Hematopoietic multipotent progenitor cell treated with erythropoietin and hydrocortisone succinate and interleukin-3 and kit ligand, for 6 days (in vitro differentiated cells): ENCODE measurements at regions not wholly inside any gene's neighbourhood (a gene's known extent, or its start where the extent isn't known, plus 50 kb on each side); places are given as distances from the start of the nearest gene placed in this dataset.
A peak's percentile ranks its signal among the peaks of the same experiment; 100 is the strongest.
"Not testable (repeated sequence)": the region's sequence is repeated elsewhere in the genome, so short reads cannot be mapped to it uniquely, and the experiment has no call there.

Source experiments
- DNase-seq: peaks from one replicate; pipeline ENCODE4 v3.0.0-alpha.2; 2015

GRCh38 chr5:167849874-167850273 lies 441.6 kb upstream of the WWC1 start:
- DNase-seq, result no peak

GRCh38 chr5:167850911-167851310 lies 440.5 kb upstream of the WWC1 start:
- DNase-seq, result no peak

GRCh38 chr5:167851416-167851815 lies 440.0 kb upstream of the WWC1 start:
- no peak for DNase-seq

DNA sequence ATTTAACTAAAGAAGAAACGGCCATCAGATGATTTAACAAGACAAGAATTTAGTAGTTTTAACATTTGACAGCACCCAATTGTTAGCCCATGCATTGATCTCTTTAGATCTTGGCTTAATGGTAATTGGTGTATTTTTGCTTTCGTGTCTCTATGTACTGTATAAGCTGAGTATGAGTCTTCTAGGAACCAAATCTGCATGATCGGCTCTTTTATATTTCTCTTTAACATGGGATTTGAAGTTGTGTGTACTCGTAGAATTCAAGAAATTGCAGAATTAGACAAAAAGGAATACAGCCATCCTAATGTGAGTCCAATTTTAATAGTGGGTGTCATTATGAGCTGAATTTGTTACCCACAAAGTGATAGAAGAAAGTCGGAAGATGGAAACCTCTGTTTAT lies 438.9 kb upstream of the WWC1 start:
- DNase-seq, result no peak

DNA sequence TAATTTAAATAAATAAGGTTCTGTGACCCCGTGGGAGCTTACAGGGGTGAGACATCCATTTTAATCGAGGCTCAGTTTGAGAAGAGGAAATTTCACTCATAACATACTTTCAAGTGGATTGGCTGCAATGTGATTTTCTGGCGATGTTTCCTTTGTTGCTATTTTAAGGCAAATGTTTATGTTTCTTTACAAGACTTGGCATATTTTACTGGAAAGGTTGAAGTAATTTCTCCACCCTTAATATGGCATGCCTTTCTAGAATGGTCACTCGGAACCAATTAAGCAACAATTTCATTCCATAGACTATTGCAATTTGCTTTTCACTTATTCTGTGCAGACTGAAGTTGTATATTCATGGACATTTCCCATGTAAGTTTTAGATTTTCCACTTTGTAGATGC lies 438.0 kb upstream of the WWC1 start:
- no peak for DNase-seq

DNA sequence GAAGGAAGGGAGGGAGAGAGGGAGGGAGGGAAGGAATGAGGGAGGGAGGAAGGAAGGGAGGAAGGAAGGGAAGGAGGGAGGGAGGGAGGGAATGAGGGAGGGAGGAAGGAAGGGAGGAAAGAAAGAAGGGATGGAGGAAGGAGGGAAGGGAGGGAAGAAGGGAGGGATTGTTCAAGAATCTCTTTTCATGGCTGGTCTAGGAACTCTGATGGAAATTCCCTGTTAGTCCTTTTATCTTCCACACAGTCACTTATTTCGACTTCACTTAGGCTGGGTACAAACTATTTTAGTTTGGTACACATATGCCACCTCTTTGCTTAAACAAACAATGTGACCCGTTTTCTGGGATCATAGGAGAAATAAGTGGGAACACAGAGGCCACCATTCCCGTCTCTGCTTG lies 435.6 kb upstream of the WWC1 start:
- DNase-seq, result no peak

- no peak for DNase-seq
Observed at GRCh38 chr5:167857321-167857720, 434.1 kb upstream of the WWC1 start.

DNA sequence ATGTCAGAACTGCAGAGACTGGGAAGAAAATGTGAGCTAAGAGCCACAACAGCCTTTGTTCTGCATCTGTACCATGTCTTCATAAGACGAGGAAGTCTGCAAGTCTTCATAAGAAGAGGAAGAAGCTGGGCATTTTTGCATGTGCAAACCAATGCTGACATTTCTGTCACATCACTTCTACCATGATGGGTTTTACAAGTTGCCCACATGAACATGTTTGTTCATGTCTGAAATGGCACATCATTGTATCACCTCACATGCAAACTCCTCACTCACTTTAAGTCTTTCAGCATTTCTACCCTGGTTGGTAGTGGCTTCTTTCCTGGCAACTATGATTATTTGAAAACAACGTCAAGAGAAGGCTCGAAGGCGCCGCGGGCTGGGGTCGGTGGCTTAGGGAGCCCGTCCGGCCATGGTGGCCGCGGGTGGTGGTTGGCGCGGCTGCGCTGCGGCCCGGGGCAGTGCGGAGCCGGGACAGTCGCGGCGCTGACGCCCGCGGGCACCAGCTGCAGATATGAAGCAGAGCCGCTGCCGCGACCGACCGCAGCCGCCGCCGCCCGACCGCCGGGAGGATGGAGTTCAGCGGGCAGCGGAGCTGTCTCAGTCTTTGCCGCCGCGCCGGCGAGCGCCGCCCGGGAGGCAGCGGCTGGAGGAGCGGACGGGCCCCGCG lies 433.1 kb upstream of the WWC1 start:
- not testable (repeated sequence) for DNase-seq

DNA sequence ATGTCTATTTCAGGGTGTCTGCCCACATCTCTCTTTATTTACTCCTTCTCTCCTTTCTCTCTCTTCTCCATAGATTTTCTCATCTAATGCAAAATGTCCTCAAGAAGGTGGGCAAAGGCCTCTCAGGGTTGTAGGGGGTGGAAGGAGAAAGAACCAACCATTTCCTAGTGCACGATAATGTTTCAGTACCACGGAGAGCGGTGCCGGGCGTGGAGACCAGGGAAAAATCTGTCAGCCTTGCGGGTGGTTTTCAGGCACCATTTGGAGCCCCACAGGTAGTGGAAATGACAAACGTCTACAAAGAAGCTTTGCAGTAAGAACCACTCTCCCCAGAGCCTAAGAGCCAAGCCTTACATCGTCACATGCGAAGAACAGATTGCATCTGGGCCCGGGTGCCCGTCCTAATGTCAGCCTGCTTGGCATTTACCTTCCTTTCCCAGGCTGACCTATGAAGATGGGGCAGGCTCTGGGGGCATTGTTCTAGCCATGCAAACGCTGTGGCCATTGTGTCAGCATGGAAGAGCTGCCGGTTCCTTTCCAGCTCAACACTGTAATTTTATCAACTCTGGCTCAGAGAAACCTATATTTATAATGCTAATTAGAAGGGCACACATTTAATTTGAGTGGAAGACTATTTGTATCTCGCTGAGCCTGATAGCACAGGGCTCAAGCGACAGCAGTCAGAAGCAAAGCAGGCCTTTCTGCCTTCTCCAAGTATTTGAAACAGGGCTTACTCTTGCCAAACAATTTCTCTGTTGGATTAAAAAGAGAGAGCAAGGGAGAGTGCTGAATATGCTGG lies 430.1 kb upstream of the WWC1 start:
- DNase-seq, result peak; percentile 47

GRCh38 chr5:167861928-167862426 lies 429.5 kb upstream of the WWC1 start:
- no peak for DNase-seq

GRCh38 chr5:167863883-167864282 lies 427.6 kb upstream of the WWC1 start:
- no peak for DNase-seq

DNA sequence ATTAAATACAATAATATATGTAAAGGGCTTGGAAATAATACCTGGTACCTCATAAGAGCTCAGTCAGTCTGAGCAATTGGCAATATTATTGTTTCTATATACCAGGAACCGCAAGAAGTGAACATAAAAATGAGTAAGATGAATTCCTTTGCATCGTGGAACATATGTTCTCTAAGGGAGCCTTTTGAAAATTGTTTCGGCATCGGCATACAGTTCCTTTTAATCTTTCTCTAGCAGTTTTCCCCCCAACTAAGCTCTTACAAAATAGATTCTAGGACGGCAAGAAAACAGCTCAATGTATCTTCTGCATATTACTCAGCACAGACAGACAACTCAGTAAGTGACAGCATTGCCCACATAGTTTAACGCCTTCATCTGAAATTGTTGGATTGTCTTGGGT lies 426.6 kb upstream of the WWC1 start:
- DNase-seq, result no peak

- DNase-seq, result no peak
Observed at GRCh38 chr5:167866797-167867196, 424.6 kb upstream of the WWC1 start.

- DNase-seq, result no peak
Observed at GRCh38 chr5:167867281-167867680, 424.2 kb upstream of the WWC1 start.

GRCh38 chr5:167869125-167869524 lies 422.3 kb upstream of the WWC1 start:
- DNase-seq, result no peak

DNA sequence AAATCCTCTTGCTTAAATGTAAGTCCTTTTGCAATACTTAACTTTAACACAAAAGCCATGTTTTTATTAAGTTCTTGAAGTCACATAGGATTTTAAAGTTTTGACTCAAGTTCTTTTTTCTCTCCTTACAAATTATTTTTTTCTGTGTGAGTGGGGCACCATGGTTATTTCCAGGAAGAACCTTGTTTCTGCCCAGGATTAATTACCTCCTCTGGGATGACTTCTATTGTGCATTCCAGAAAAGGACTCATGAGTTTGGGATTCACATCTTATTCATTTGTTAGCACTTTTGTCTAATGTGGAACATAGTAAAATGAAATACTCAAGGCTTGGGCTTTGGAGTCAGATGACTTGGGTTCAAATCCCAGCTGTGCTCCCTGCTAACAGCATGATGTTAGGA lies 421.4 kb upstream of the WWC1 start:
- DNase-seq, result no peak

DNA sequence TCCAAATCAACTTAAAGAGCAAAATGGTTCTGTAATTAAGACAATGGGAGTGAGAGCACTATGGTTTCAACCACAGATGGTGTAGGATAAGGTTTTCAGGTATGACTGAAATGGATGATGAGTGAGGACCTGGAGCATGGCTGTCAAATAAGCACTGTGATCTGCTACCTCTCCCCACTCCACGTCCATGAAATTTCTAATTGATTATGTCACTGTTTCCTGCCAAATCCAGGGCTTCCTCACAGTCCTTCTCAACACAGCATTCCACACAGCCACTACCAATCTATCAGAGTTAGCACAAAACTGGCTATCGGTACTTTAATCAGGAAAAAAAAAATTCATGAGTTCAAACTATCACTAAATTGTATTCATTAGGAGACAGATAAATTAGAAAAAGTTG lies 420.4 kb upstream of the WWC1 start:
- no peak for DNase-seq

- DNase-seq, result no peak
Observed at GRCh38 chr5:167872791-167873190, 418.7 kb upstream of the WWC1 start.

DNA sequence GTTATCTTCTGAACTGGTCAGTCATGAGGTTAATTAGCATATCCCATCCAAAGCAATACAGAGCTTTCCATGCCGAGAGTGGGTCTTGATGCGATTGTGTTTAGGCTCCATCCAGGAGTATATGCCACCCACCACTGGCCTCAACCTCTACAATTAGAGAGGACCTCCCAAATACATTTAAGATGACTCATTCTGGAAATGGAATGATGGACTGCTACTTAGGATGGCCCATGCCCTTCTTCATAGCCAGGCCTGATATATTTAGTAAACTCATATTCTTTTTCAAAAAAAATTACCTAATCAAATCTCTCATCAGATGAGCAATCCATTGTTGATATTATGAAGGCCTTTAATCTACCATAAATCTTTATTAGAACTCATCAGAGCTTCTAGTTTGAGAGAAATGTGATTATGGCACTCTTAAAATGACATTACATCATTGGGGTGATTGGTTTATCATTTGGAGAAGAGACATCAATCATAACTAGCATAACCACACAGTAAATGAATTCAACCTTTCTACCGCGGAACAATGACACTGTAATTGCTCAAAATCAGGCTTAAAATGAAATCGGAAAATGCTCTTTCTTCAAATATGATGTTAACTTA lies 414.2 kb upstream of the WWC1 start:
- DNase-seq, result no peak

- no peak for DNase-seq
Observed at GRCh38 chr5:167877924-167878323, 413.5 kb upstream of the WWC1 start.

- DNase-seq, result no peak
Observed at GRCh38 chr5:167880420-167880819, 411.0 kb upstream of the WWC1 start.

DNA sequence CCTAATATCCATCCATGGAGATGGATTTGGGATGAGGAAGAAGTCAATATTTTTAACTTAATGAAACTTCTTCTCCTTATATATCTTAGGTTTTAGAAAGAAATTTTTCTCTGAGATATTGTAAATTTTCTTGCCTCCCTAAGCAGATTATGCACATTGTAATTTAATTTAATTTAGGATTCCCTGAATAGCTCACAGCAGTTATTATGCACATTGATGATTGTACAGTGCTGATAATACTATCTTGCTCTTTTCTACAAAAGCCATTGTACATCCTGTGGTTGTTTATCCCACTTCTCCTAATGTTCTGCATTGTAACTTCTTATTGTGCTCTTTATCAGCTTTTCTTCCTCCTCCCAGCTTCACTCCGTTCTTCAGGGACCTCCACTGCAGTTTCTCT lies 410.4 kb upstream of the WWC1 start:
- no peak for DNase-seq

- no peak for DNase-seq
Observed at GRCh38 chr5:167886196-167886595, 405.2 kb upstream of the WWC1 start.

DNA sequence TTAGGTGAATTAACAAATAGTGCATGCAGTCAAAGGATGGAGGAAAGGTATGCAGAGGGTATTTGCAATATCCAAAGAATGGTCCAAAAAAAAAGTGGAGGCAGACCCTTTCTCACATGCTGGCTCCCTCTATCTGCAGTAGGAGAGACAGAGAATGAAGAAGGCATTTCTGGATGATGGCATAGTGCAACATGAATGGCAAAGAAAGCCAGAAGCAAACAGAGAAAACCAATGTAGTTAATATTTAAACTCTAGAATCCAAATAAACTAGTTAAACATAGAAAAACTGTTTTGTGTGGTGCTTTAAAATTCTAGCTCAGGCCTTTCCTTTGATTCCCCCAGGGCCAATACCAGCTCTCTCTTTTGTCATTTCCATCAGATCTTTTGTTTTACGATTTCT lies 403.1 kb upstream of the WWC1 start:
- DNase-seq, result no peak
